K562 (cell line): ENCODE measurements at regions not wholly inside any gene's neighbourhood (a gene's known extent, or its start where the extent isn't known, plus 50 kb on each side); places are given as distances from the start of the nearest gene placed in this dataset.

Experiments used
- ARHGAP35 ChIP-seq: fragments of 450-650 bp; IDR thresholded peaks from 2 replicates; pipeline ENCODE4 v1.6.1; 2018; ENCODE audit not compliant: partially characterized antibody
- CBFB ChIP-seq: sonication (generic); formaldehyde crosslinking; IDR thresholded peaks from 2 replicates; pipeline ENCODE4 v1.4.0; 2020; ENCODE audit warnings: mild to moderate bottlenecking, missing genetic modification reagents
- CEBPG ChIP-seq, 3 experiments: fragments of 200-800 bp in 1 of 3; sonication (Bioruptor generic) in 1 of 3; sonication (generic) in 1 of 3; formaldehyde crosslinking in 1 of 3; IDR thresholded peaks in 2 of 3; conservative IDR thresholded peaks in 1 of 3; 2 replicates each; pipeline versions ENCODE4 v1.6.1 to v1.8.0; 2016 to 2022; ENCODE audit warnings: missing compliant biosample characterization in 2 of 3, missing genetic modification characterization in 2 of 3, mild to moderate bottlenecking in 1 of 3, missing genetic modification reagents in 1 of 3
- ETV5 ChIP-seq: sonication (generic); formaldehyde crosslinking; IDR thresholded peaks from 2 replicates; pipeline ENCODE4 v1.4.0; 2020; ENCODE audit warnings: low read depth, mild to moderate bottlenecking, missing genetic modification reagents
- EZH2 ChIP-seq: IDR thresholded peaks from 2 replicates; pipeline ENCODE4 v1.6.1; 2012; ENCODE audit warnings: low read depth, mild to moderate bottlenecking, inconsistent platforms, low read length, borderline replicate concordance
- PHF21A ChIP-seq: fragments of 450-650 bp; IDR thresholded peaks from 2 replicates; pipeline ENCODE4 v1.6.1; 2017; ENCODE audit warnings: low read depth, borderline replicate concordance
- RNF219 ChIP-seq: fragments of 250-450 bp; sonication (Bioruptor Pico); IDR thresholded peaks from 2 replicates; pipeline ENCODE4 v1.5.0; 2022; ENCODE audit warnings: mild to moderate bottlenecking
- ZBTB1 ChIP-seq: sonication (generic); formaldehyde crosslinking; IDR thresholded peaks from 2 replicates; pipeline ENCODE4 v1.8.1; 2023; ENCODE audit warnings: missing genetic modification reagents, low read depth, mild to moderate bottlenecking, borderline replicate concordance
- TF ChIP-seq, protein P1 (sequence below), 3 experiments: IDR thresholded peaks in 2 of 3; conservative IDR thresholded peaks in 1 of 3; 2 replicates each; pipeline ENCODE4 v1.5.1; 2011 to 2012; ENCODE audit warnings: low read length in 3 of 3, mild to moderate bottlenecking in 3 of 3, control low read depth in 2 of 3, improper control_type of control experiment in 1 of 3, inconsistent platforms in 1 of 3, low read depth in 1 of 3, mixed read lengths in 1 of 3, moderate library complexity in 1 of 3; ENCODE audit not compliant: insufficient read depth in 2 of 3
- TF ChIP-seq, protein P2 (sequence below): fragments of 250-450 bp; sonication (Bioruptor Pico); IDR thresholded peaks from 2 replicates; pipeline ENCODE4 v1.9.0; 2021; ENCODE audit warnings: mild to moderate bottlenecking, inconsistent platforms
- TF ChIP-seq, protein P3 (sequence below): fragments of 250-450 bp; sonication (Bioruptor Pico); IDR thresholded peaks from 2 replicates; pipeline ENCODE4 v1.8.0; 2021; ENCODE audit warnings: borderline replicate concordance, mild to moderate bottlenecking, moderate library complexity; ENCODE audit not compliant: poor library complexity, severe bottlenecking

DNA sequence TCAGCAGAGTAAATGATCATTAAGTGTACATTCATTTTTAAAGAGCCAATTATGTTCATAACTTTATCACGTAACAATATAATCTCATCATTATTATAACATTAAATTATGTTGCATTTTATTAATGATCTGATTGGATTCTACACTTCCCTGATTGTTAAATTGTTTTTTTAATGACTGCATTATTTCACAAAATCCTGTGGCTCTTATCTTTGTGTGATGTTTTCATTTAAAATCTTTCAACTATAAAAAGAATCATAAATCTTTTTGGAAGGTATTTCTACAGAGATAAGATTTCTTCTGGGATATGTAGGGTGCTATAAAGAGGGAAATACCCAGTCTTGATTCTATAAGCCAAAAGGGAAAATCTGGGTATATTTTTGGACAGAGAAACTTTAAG is 101.7 kb downstream of the ZIC5 start:
- no peak for TF ChIP-seq ARHGAP35
- no peak for TF ChIP-seq ETV5 (CRISPR knock-in tag)
- no peak for TF ChIP-seq ZBTB1
- no peak for TF ChIP-seq RNF219
- no peak for TF ChIP-seq CBFB (CRISPR knock-in tag)
- TF ChIP-seq, protein P1, sequence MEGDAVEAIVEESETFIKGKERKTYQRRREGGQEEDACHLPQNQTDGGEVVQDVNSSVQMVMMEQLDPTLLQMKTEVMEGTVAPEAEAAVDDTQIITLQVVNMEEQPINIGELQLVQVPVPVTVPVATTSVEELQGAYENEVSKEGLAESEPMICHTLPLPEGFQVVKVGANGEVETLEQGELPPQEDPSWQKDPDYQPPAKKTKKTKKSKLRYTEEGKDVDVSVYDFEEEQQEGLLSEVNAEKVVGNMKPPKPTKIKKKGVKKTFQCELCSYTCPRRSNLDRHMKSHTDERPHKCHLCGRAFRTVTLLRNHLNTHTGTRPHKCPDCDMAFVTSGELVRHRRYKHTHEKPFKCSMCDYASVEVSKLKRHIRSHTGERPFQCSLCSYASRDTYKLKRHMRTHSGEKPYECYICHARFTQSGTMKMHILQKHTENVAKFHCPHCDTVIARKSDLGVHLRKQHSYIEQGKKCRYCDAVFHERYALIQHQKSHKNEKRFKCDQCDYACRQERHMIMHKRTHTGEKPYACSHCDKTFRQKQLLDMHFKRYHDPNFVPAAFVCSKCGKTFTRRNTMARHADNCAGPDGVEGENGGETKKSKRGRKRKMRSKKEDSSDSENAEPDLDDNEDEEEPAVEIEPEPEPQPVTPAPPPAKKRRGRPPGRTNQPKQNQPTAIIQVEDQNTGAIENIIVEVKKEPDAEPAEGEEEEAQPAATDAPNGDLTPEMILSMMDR (IDR thresholded peaks at IDR 0.05 in 2 of 3, conservative IDR thresholded peaks at IDR 0.05 in 1 of 3; ENCODE audit: insufficient read depth in 2 of 3, low read depth in 1 of 3, low read length in 3 of 3): no peak
- no peak for TF ChIP-seq EZH2
- TF ChIP-seq, protein P2, sequence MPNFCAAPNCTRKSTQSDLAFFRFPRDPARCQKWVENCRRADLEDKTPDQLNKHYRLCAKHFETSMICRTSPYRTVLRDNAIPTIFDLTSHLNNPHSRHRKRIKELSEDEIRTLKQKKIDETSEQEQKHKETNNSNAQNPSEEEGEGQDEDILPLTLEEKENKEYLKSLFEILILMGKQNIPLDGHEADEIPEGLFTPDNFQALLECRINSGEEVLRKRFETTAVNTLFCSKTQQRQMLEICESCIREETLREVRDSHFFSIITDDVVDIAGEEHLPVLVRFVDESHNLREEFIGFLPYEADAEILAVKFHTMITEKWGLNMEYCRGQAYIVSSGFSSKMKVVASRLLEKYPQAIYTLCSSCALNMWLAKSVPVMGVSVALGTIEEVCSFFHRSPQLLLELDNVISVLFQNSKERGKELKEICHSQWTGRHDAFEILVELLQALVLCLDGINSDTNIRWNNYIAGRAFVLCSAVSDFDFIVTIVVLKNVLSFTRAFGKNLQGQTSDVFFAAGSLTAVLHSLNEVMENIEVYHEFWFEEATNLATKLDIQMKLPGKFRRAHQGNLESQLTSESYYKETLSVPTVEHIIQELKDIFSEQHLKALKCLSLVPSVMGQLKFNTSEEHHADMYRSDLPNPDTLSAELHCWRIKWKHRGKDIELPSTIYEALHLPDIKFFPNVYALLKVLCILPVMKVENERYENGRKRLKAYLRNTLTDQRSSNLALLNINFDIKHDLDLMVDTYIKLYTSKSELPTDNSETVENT (CRISPR knock-in tag): no peak
- no peak for TF ChIP-seq CEBPG (CRISPR knock-in tag; IDR thresholded peaks at IDR 0.05)
- TF ChIP-seq CEBPG (tag; conservative IDR thresholded peaks at IDR 0.05 in 1 of 2, IDR thresholded peaks at IDR 0.05 in 1 of 2): no peak
- TF ChIP-seq PHF21A: no peak
- TF ChIP-seq, protein P3, sequence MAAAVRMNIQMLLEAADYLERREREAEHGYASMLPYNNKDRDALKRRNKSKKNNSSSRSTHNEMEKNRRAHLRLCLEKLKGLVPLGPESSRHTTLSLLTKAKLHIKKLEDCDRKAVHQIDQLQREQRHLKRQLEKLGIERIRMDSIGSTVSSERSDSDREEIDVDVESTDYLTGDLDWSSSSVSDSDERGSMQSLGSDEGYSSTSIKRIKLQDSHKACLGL: no peak
